Spinal cord (tissue), 9 donors: ENCODE measurements at regions not wholly inside any gene's neighbourhood (a gene's known extent, or its start where the extent isn't known, plus 50 kb on each side); places are given as distances from the start of the nearest gene placed in this dataset.
A peak's percentile ranks its signal among the peaks of the same experiment; 100 is the strongest.

ENCODE experiments used
- DNase-seq, 6 donors: peaks; one replicate each; pipeline versions ENCODE4 v3.0.0 to v3.0.0-alpha.2; 2013 to 2015; ENCODE audit warnings: low spot score in 6 of 6, low read depth in 4 of 6
- H3K27ac ChIP-seq: one replicate; pipeline ENCODE4 v1.5.1; 2013; ENCODE audit warnings: low read depth, low read length, control low read depth
- H3K27me3 ChIP-seq: one replicate; pipeline ENCODE4 v1.6.1; 2013; ENCODE audit warnings: low read length; ENCODE audit not compliant: control insufficient read depth, insufficient read depth
- H3K36me3 ChIP-seq: one replicate; pipeline ENCODE4 v1.6.1; 2013; ENCODE audit warnings: low read length; ENCODE audit not compliant: control insufficient read depth, insufficient read depth
- H3K4me1 ChIP-seq: one replicate; pipeline ENCODE4 v1.6.1; 2013; ENCODE audit warnings: low read length; ENCODE audit not compliant: control insufficient read depth, insufficient read depth
- H3K4me3 ChIP-seq: one replicate; pipeline ENCODE4 v1.5.1; 2013; ENCODE audit warnings: low read depth, low read length, control low read depth
- H3K9me3 ChIP-seq: one replicate; pipeline ENCODE4 v1.6.1; 2013; ENCODE audit warnings: low read length; ENCODE audit not compliant: control insufficient read depth, insufficient read depth
- WGBS: methylation state at CpG from one replicate; pipeline ENCODE4 v1.1.5; 2013; ENCODE audit warnings: missing lambda C conversion rate; ENCODE audit not compliant: insufficient coverage; 5-methylcytosine and 5-hydroxymethylcytosine counted together
- donor health status: healthy.

GRCh38 chr1:55612988-55613387 is 397.8 kb upstream of the USP24 start:
- WGBS = no CpG with 5 or more reads among the region's 2 CpGs
- H3K27ac ChIP-seq = no peak overlapping the region
- DNase-seq = no peak
- H3K36me3 ChIP-seq = no peaks in the 10 kb centered on the region
- peaks cover 4% of the 10 kb centered on the region for H3K9me3 ChIP-seq
- H3K4me3 ChIP-seq = no peak overlapping the region
- no peaks in the 10 kb centered on the region for H3K27me3 ChIP-seq
- no peaks in the 10 kb centered on the region for H3K4me1 ChIP-seq

GRCh38 chr1:55611123-55611522 is 396.0 kb upstream of the USP24 start:
- WGBS = 100% methylated on average over 1 of the region's 2 CpGs
- DNase-seq = no peak
- Histone ChIP-seq H3K4me1 (no peaks in the 10 kb centered on the region), H3K27me3 (no peaks in the 10 kb centered on the region), H3K27ac (no peak overlapping the region), H3K4me3 (no peak overlapping the region), H3K36me3 (no peaks in the 10 kb centered on the region), H3K9me3 (peaks cover 5% of the 10 kb centered on the region)

- no CpG with 5 or more reads among the region's 3 CpGs for WGBS
- Histone ChIP-seq H3K27me3 (no peaks in the 10 kb centered on the region), H3K4me3 (no peak overlapping the region), H3K36me3 (no peaks in the 10 kb centered on the region), H3K27ac (no peak overlapping the region), H3K9me3 (peaks cover 5% of the 10 kb centered on the region), H3K4me1 (no peaks in the 10 kb centered on the region)
- DNase-seq = no peak
These were observed 395.0 kb upstream of the USP24 start for GRCh38 chr1:55610203-55610602.

DNA sequence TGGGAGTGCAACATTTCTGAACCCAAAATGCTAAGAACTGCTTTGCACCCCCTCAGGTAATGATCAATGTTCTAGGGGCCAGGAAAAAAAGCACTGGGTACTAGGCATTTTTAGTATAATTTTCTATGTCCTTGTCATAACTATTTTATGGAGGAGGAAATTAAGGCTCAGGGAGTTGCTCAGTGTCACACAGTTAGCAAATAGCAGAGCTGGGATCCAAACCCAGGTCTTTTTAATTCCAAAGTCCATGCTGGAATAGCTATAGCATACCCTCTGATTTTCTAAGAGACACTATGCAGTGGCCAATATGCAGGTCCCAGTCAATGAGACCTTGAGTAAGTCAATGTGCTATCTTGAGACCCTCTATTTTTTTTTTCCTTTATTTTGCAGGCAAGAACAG is 394.5 kb upstream of the USP24 start:
- Histone ChIP-seq H3K4me3 (no peak overlapping the region), H3K9me3 (peaks cover 5% of the 10 kb centered on the region), H3K27me3 (no peaks in the 10 kb centered on the region), H3K36me3 (no peaks in the 10 kb centered on the region), H3K27ac (no peak overlapping the region), H3K4me1 (no peaks in the 10 kb centered on the region)
- DNase-seq = no peak

DNA sequence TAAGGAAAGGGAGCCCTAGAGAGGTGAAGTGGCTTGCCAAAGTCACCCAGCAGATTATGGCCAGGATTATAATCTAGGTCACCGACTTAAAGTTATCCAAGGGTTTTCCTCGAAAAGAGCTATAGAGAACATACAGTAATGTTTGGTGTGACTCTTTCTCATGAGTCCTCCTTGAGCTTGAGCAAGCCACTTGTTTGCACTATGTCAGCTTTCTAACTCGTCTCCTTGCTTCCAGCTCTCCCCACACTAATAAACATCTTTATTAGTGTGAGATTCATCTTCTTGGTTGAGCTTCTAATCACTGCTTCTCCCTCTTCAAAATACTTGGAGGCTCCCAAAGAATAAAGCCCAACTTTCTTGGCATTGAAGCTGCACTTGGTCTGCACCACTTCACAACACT is 390.0 kb upstream of the USP24 start:
- Histone ChIP-seq H3K9me3 (peaks cover 5% of the 10 kb centered on the region), H3K4me1 (no peaks in the 10 kb centered on the region), H3K4me3 (no peak overlapping the region), H3K27me3 (no peaks in the 10 kb centered on the region), H3K36me3 (no peaks in the 10 kb centered on the region), H3K27ac (no peak overlapping the region)
- WGBS = 80% methylated on average over 1 of the region's 3 CpGs
- DNase-seq = no peak

DNA sequence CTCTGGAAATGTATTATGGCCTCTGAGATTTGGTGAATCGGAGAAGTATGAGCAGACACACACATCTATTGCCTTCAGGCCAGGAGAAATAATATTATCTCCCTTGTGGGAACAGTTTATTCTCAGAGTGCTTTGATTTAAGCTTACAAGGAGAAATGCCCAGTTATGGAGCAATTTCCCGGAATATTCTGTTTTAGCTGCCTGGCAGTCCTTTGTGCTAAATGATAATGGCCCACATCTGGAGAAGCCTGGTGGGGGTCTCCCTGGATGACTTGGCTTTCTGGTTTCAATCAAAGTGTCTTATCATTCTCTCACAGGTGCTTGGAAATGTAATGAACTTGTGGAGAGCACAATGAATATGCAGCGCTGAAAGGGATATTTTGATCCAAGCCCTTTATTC is 389.6 kb upstream of the USP24 start:
- WGBS = 95% methylated on average over 2 of the region's 3 CpGs
- no peaks in the 10 kb centered on the region for H3K27me3 ChIP-seq
- H3K4me1 ChIP-seq = no peaks in the 10 kb centered on the region
- peak in 1 of 6 donors; percentile 23 for DNase-seq
- no peak overlapping the region for H3K27ac ChIP-seq
- H3K9me3 ChIP-seq = peaks cover 5% of the 10 kb centered on the region
- no peaks in the 10 kb centered on the region for H3K36me3 ChIP-seq
- no peak overlapping the region for H3K4me3 ChIP-seq

GRCh38 chr1:55604179-55604578 is 389.0 kb upstream of the USP24 start:
- no peaks in the 10 kb centered on the region for H3K36me3 ChIP-seq
- H3K27me3 ChIP-seq = no peaks in the 10 kb centered on the region
- no peak overlapping the region for H3K4me3 ChIP-seq
- no peak overlapping the region for H3K27ac ChIP-seq
- H3K4me1 ChIP-seq = no peaks in the 10 kb centered on the region
- DNase-seq = no peak
- H3K9me3 ChIP-seq = peaks cover 5% of the 10 kb centered on the region

- Histone ChIP-seq H3K27ac (no peak overlapping the region), H3K4me1 (no peaks in the 10 kb centered on the region), H3K27me3 (no peaks in the 10 kb centered on the region), H3K4me3 (no peak overlapping the region), H3K9me3 (no peaks in the 10 kb centered on the region), H3K36me3 (no peaks in the 10 kb centered on the region)
- DNase-seq = no peak
These were observed 385.1 kb upstream of the USP24 start for GRCh38 chr1:55600242-55600641.

- no peaks in the 10 kb centered on the region for H3K27me3 ChIP-seq
- no CpG with 5 or more reads among the region's 2 CpGs for WGBS
- H3K4me1 ChIP-seq = no peaks in the 10 kb centered on the region
- H3K27ac ChIP-seq = no peak overlapping the region
- H3K36me3 ChIP-seq = no peaks in the 10 kb centered on the region
- no peaks in the 10 kb centered on the region for H3K9me3 ChIP-seq
- no peak for DNase-seq
- H3K4me3 ChIP-seq = no peak overlapping the region
These were observed 382.7 kb upstream of the USP24 start for GRCh38 chr1:55597910-55598309.

- Histone ChIP-seq H3K36me3 (no peaks in the 10 kb centered on the region), H3K27me3 (no peaks in the 10 kb centered on the region), H3K9me3 (no peaks in the 10 kb centered on the region), H3K4me3 (no peak overlapping the region), H3K4me1 (no peaks in the 10 kb centered on the region), H3K27ac (no peak overlapping the region)
- 93% methylated on average over 4 of the region's 4 CpGs for WGBS
- no peak for DNase-seq
These were observed 379.5 kb upstream of the USP24 start for GRCh38 chr1:55594701-55595100.

- no peaks in the 10 kb centered on the region for H3K27me3 ChIP-seq
- H3K9me3 ChIP-seq = no peaks in the 10 kb centered on the region
- no peak overlapping the region for H3K4me3 ChIP-seq
- H3K36me3 ChIP-seq = no peaks in the 10 kb centered on the region
- no peak for DNase-seq
- no peaks in the 10 kb centered on the region for H3K4me1 ChIP-seq
- H3K27ac ChIP-seq = no peak overlapping the region
These were observed 378.1 kb upstream of the USP24 start for GRCh38 chr1:55593298-55593697.
